GM23338 (cell line): ENCODE measurements at regions not wholly inside any gene's neighbourhood (a gene's known extent, or its start where the extent isn't known, plus 50 kb on each side); places are given as distances from the start of the nearest gene placed in this dataset.

Experiments used
- ATAC-seq: fragments of 200-7000 bp; cut with Tn5 transposase; 3 replicates; pipeline ENCODE4 v1.9.1; 2020
- DNase-seq: peaks from one replicate; pipeline ENCODE4 v3.0.0-alpha.2; 2015; ENCODE audit warnings: low spot score
- H2AFZ ChIP-seq: fragments of 200-600 bp; sonication (generic); 2 replicates; pipeline ENCODE4 v1.8.0; 2016; ENCODE audit warnings: antibody characterized with exemption, mild to moderate bottlenecking, moderate library complexity
- H3F3A ChIP-seq: fragments of 200-600 bp; sonication (generic); replicated peaks from 2 replicates; pipeline ENCODE4 v1.8.0; 2017; ENCODE audit warnings: antibody characterized with exemption, mixed run types, low read depth
- H3K27ac ChIP-seq: fragments of 200-600 bp; sonication (generic); 2 replicates; pipeline ENCODE4 v1.6.1; 2016; ENCODE audit warnings: low read depth
- H3K27me3 ChIP-seq: fragments of 200-600 bp; sonication (generic); 2 replicates; pipeline ENCODE4 v1.8.0; 2016; ENCODE audit warnings: mild to moderate bottlenecking, mixed run types, moderate library complexity; ENCODE audit not compliant: insufficient read depth
- H3K36me3 ChIP-seq: fragments of 200-600 bp; sonication (generic); 2 replicates; pipeline ENCODE4 v1.8.0; 2016; ENCODE audit warnings: mild to moderate bottlenecking; ENCODE audit not compliant: insufficient read depth
- H3K4me1 ChIP-seq: fragments of 200-600 bp; sonication (generic); 2 replicates; pipeline ENCODE4 v1.8.0; 2016; ENCODE audit warnings: mild to moderate bottlenecking, moderate library complexity; ENCODE audit not compliant: insufficient read depth
- H3K4me2 ChIP-seq: fragments of 200-600 bp; sonication (generic); 2 replicates; pipeline ENCODE4 v1.7.1; 2017; ENCODE audit warnings: mixed run types
- H3K4me3 ChIP-seq: fragments of 200-600 bp; sonication (generic); 2 replicates; pipeline ENCODE4 v1.6.1; 2016; ENCODE audit warnings: mixed run types
- H3K79me2 ChIP-seq: fragments of 200-600 bp; sonication (generic); replicated peaks from 2 replicates; pipeline ENCODE4 v1.8.0; 2017; ENCODE audit warnings: mild to moderate bottlenecking; ENCODE audit not compliant: insufficient read depth
- H3K9me2 ChIP-seq: fragments of 200-600 bp; sonication (generic); 2 replicates; pipeline ENCODE4 v1.8.0; 2017; ENCODE audit not compliant: insufficient read depth
- H4K20me1 ChIP-seq: fragments of 200-600 bp; sonication (generic); replicated peaks from 2 replicates; pipeline ENCODE4 v1.8.0; 2017; ENCODE audit warnings: mild to moderate bottlenecking; ENCODE audit not compliant: insufficient read depth
- H3K27ac Mint-ChIP-seq: 2 replicates; pipeline ENCODE4 v1.8.0; 2020; ENCODE audit warnings: inconsistent platforms, mild to moderate bottlenecking, moderate library complexity, mixed read lengths
- H3K27me3 Mint-ChIP-seq: 3 replicates; pipeline ENCODE4 v1.8.0; 2022; ENCODE audit warnings: low read depth, mild to moderate bottlenecking, moderate library complexity, mixed read lengths, inconsistent platforms; ENCODE audit not compliant: insufficient read depth, poor library complexity
- H3K36me3 Mint-ChIP-seq: 3 replicates; pipeline ENCODE4 v1.8.0; 2021; ENCODE audit warnings: low read depth, mild to moderate bottlenecking, inconsistent platforms, moderate library complexity, mixed read lengths
- H3K4me1 Mint-ChIP-seq: 3 replicates; pipeline ENCODE4 v1.8.0; 2020; ENCODE audit warnings: mild to moderate bottlenecking, inconsistent platforms, mixed read lengths
- H3K4me3 Mint-ChIP-seq: 3 replicates; pipeline ENCODE4 v1.8.0; 2021; ENCODE audit warnings: moderate library complexity, mild to moderate bottlenecking, inconsistent platforms, mixed read lengths
- H3K9me3 Mint-ChIP-seq: 3 replicates; pipeline ENCODE4 v1.8.0; 2020; ENCODE audit warnings: moderate library complexity, mild to moderate bottlenecking, inconsistent platforms, mixed read lengths
- CREB1 ChIP-seq: fragments of 250-450 bp; sonication (Bioruptor Pico); IDR thresholded peaks from 2 replicates; pipeline ENCODE4 v1.5.0; 2020; ENCODE audit warnings: low read depth, mild to moderate bottlenecking, moderate library complexity
- EZH2 ChIP-seq: fragments of 200-600 bp; sonication (generic); IDR thresholded peaks from one replicate; pipeline ENCODE4 v1.8.0; 2017; ENCODE audit warnings: antibody characterized with exemption, mild to moderate bottlenecking, low read depth; ENCODE audit not compliant: unreplicated experiment
- JUNB ChIP-seq: IDR thresholded peaks from one replicate; pipeline ENCODE4 v1.6.1; 2016; ENCODE audit warnings: antibody characterized with exemption; ENCODE audit not compliant: unreplicated experiment
- POLR2AphosphoS5 ChIP-seq: IDR thresholded peaks from 2 replicates; pipeline ENCODE4 v1.6.1; 2016; ENCODE audit warnings: antibody characterized with exemption, low read depth
- ZNF114 ChIP-seq: fragments of 250-450 bp; sonication (Bioruptor Pico); IDR thresholded peaks from 2 replicates; pipeline ENCODE4 v1.5.0; 2020; ENCODE audit warnings: mild to moderate bottlenecking, moderate library complexity
- ZNF331 ChIP-seq: fragments of 250-450 bp; sonication (Bioruptor Pico); IDR thresholded peaks from 2 replicates; pipeline ENCODE4 v1.5.0; 2020; ENCODE audit warnings: low read depth, mild to moderate bottlenecking, moderate library complexity
- TF ChIP-seq, protein P1 (sequence below), 2 experiments: fragments of 200-600 bp in 1 of 2; sonication (generic) in 1 of 2; conservative IDR thresholded peaks; 2 replicates each; pipeline versions ENCODE4 v1.5.1 to v1.6.1; 2016 to 2017; ENCODE audit warnings: antibody characterized with exemption in 2 of 2, low read depth in 2 of 2, mild to moderate bottlenecking in 2 of 2, moderate library complexity in 1 of 2
- TF ChIP-seq, protein P2 (sequence below): IDR thresholded peaks from 2 replicates; pipeline ENCODE4 v1.6.1; 2016; ENCODE audit warnings: antibody characterized with exemption
- TF ChIP-seq, protein P3 (sequence below): fragments of 250-450 bp; sonication (Bioruptor Pico); IDR thresholded peaks from 2 replicates; pipeline ENCODE4 v1.5.0; 2020; ENCODE audit warnings: mild to moderate bottlenecking, moderate library complexity

DNA sequence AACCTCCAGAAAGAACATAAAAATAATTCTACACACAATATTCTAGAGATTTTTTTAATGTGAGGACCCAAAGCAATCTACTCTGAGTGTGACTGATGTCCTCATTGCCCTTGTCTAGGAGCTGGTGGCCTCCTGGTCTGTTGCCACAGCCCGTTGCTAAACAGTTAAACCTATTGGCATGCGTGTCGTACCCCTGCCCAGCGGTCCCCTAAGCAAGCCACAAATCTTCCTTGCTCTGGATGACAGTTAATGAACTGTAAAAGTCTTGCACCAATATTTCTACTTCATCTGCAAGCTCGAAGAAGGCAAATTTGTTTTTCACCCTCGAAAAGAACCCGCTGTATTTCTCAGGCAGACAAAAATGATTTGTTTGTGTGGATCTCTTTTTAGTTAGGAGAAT lies 489.1 kb upstream of the MEX3C start (continued):
- TF ChIP-seq EZH2 (no peak), ZNF331 (no peak), CREB1 (CRISPR knock-in tag) (no peak), ZNF114 (CRISPR knock-in tag) (no peak), JUNB (no peak)
- TF ChIP-seq, protein P1, sequence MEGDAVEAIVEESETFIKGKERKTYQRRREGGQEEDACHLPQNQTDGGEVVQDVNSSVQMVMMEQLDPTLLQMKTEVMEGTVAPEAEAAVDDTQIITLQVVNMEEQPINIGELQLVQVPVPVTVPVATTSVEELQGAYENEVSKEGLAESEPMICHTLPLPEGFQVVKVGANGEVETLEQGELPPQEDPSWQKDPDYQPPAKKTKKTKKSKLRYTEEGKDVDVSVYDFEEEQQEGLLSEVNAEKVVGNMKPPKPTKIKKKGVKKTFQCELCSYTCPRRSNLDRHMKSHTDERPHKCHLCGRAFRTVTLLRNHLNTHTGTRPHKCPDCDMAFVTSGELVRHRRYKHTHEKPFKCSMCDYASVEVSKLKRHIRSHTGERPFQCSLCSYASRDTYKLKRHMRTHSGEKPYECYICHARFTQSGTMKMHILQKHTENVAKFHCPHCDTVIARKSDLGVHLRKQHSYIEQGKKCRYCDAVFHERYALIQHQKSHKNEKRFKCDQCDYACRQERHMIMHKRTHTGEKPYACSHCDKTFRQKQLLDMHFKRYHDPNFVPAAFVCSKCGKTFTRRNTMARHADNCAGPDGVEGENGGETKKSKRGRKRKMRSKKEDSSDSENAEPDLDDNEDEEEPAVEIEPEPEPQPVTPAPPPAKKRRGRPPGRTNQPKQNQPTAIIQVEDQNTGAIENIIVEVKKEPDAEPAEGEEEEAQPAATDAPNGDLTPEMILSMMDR (conservative IDR thresholded peaks at IDR 0.05; ENCODE audit: low read depth in 2 of 2), result no peak
- TF ChIP-seq, protein P2, sequence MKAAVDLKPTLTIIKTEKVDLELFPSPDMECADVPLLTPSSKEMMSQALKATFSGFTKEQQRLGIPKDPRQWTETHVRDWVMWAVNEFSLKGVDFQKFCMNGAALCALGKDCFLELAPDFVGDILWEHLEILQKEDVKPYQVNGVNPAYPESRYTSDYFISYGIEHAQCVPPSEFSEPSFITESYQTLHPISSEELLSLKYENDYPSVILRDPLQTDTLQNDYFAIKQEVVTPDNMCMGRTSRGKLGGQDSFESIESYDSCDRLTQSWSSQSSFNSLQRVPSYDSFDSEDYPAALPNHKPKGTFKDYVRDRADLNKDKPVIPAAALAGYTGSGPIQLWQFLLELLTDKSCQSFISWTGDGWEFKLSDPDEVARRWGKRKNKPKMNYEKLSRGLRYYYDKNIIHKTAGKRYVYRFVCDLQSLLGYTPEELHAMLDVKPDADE, result no peak

DNA sequence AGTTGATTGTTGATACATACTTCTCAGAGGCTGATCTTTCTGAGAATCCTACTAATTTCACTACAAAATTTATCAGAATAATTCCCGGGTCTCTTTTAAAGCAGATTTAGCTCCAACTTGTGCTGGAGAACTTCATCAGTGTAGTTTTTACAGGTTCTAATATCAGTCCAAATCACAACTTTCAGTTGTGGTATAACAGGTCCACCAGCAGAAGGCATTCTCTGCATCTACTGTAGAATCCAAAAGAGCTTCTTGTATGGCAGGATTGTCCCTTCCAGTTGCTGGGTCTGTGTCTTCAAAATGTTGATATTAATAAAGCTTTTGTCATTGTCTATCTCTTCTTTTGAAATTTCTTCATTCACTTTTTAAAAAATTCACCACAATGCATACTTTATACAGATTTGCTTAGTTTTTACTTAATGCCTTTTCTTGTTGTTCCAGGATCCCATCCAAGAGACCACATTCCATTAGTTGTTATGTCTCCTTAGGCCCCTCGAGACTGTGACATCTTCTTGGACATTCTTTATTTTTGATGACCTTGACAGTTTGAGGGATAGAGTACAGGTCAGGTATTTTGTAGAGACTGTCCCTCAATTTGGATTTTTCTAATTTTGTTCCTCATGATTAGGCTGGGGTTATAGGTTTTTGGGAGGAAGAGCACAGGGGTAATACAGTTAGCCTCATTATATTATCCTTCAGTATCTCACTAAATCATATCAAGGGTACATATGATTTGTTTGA lies 490.5 kb upstream of the MEX3C start:
- Mint-ChIP-seq H3K4me1 (no peaks in the 10 kb centered on the region), H3K9me3 (peaks cover 8% of the 10 kb centered on the region; the same call in 1 of the 3 replicates)
- TF ChIP-seq POLR2AphosphoS5, result no peak
- TF ChIP-seq, protein P3, sequence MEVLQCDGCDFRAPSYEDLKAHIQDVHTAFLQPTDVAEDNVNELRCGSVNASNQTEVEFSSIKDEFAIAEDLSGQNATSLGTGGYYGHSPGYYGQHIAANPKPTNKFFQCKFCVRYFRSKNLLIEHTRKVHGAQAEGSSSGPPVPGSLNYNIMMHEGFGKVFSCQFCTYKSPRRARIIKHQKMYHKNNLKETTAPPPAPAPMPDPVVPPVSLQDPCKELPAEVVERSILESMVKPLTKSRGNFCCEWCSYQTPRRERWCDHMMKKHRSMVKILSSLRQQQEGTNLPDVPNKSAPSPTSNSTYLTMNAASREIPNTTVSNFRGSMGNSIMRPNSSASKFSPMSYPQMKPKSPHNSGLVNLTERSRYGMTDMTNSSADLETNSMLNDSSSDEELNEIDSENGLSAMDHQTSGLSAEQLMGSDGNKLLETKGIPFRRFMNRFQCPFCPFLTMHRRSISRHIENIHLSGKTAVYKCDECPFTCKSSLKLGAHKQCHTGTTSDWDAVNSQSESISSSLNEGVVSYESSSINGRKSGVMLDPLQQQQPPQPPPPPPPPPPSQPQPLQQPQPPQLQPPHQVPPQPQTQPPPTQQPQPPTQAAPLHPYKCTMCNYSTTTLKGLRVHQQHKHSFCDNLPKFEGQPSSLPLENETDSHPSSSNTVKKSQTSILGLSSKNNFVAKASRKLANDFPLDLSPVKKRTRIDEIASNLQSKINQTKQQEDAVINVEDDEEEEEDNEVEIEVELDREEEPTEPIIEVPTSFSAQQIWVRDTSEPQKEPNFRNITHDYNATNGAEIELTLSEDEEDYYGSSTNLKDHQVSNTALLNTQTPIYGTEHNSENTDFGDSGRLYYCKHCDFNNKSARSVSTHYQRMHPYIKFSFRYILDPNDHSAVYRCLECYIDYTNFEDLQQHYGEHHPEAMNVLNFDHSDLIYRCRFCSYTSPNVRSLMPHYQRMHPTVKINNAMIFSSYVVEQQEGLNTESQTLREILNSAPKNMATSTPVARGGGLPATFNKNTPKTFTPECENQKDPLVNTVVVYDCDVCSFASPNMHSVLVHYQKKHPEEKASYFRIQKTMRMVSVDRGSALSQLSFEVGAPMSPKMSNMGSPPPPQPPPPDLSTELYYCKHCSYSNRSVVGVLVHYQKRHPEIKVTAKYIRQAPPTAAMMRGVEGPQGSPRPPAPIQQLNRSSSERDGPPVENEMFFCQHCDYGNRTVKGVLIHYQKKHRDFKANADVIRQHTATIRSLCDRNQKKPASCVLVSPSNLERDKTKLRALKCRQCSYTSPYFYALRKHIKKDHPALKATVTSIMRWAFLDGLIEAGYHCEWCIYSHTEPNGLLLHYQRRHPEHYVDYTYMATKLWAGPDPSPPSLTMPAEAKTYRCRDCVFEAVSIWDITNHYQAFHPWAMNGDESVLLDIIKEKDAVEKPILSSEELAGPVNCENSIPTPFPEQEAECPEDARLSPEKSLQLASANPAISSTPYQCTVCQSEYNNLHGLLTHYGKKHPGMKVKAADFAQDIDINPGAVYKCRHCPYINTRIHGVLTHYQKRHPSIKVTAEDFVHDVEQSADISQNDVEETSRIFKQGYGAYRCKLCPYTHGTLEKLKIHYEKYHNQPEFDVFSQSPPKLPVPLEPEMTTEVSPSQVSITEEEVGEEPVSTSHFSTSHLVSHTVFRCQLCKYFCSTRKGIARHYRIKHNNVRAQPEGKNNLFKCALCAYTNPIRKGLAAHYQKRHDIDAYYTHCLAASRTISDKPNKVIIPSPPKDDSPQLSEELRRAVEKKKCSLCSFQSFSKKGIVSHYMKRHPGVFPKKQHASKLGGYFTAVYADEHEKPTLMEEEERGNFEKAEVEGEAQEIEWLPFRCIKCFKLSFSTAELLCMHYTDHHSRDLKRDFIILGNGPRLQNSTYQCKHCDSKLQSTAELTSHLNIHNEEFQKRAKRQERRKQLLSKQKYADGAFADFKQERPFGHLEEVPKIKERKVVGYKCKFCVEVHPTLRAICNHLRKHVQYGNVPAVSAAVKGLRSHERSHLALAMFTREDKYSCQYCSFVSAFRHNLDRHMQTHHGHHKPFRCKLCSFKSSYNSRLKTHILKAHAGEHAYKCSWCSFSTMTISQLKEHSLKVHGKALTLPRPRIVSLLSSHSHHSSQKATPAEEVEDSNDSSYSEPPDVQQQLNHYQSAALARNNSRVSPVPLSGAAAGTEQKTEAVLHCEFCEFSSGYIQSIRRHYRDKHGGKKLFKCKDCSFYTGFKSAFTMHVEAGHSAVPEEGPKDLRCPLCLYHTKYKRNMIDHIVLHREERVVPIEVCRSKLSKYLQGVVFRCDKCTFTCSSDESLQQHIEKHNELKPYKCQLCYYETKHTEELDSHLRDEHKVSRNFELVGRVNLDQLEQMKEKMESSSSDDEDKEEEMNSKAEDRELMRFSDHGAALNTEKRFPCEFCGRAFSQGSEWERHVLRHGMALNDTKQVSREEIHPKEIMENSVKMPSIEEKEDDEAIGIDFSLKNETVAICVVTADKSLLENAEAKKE (CRISPR knock-in tag), result no peak
- TF ChIP-seq, protein P1 (conservative IDR thresholded peaks at IDR 0.05; ENCODE audit: low read depth in 2 of 2), result peak in 1 of 2 experiments; percentile 24; a peak in 2 of 4 replicates
- no peak for TF ChIP-seq CREB1 (CRISPR knock-in tag)

More for the DNA sequence above, 490.5 kb upstream of the MEX3C start:
- Mint-ChIP-seq H3K27me3 (no peaks in the 10 kb centered on the region), H3K27ac (no peak overlapping the region), H3K4me3 (no peak overlapping the region), H3K36me3 (no peaks in the 10 kb centered on the region; the same call in 2 of the 3 replicates)
- no peak overlapping the region for H3K27ac ChIP-seq
- no peaks in the 10 kb centered on the region for H3K27me3 ChIP-seq
- no peak overlapping the region for H2AFZ ChIP-seq
- H3K4me3 ChIP-seq, result no peak overlapping the region
- H3K4me2 ChIP-seq, result no peak overlapping the region
- no peak for ATAC-seq
- H3F3A ChIP-seq, result no peaks in the 10 kb centered on the region
- no peaks in the 10 kb centered on the region for H3K4me1 ChIP-seq
- H4K20me1 ChIP-seq, result no peaks in the 10 kb centered on the region
- H3K79me2 ChIP-seq, result no peaks in the 10 kb centered on the region
- no peaks in the 10 kb centered on the region; the same call in 1 of the 2 replicates for H3K36me3 ChIP-seq
- H3K9me2 ChIP-seq, result peaks cover 5% of the 10 kb centered on the region; the same call in 1 of the 2 replicates
- no peak for DNase-seq
